SKM-1 treated with dmso at 0.1 percent for 144 hours (cell line): ENCODE measurements at regions not wholly inside any gene's neighbourhood (a gene's known extent, or its start where the extent isn't known, plus 50 kb on each side); places are given as distances from the start of the nearest gene placed in this dataset.
A peak's percentile ranks its signal among the peaks of the same experiment; 100 is the strongest.
"Not testable (repeated sequence)": the region's sequence is repeated elsewhere in the genome, so short reads cannot be mapped to it uniquely, and the experiment has no call there.

Experiments
- DNase-seq: peaks from one replicate; lab custom pipeline; 2025; ENCODE audit not compliant: unreplicated experiment; lab: John Stamatoyannopoulos, UW

GRCh38 chr3:66836363-66837152 lies 161.5 kb upstream of the KBTBD8 start:
- DNase-seq, result no peak

GRCh38 chr3:66838704-66839103 lies 159.4 kb upstream of the KBTBD8 start:
- no peak for DNase-seq

- no peak for DNase-seq
Observed at GRCh38 chr3:66839508-66839907, 158.6 kb upstream of the KBTBD8 start.

GRCh38 chr3:66842761-66843464 lies 155.2 kb upstream of the KBTBD8 start:
- not testable (repeated sequence) for DNase-seq

GRCh38 chr3:66851894-66852613 lies 146.1 kb upstream of the KBTBD8 start:
- no peak for DNase-seq

- no peak for DNase-seq
Observed at GRCh38 chr3:66854601-66855151, 143.4 kb upstream of the KBTBD8 start.

GRCh38 chr3:66856533-66856932 lies 141.6 kb upstream of the KBTBD8 start:
- peak; percentile 16 for DNase-seq

- DNase-seq, result no peak
Observed at GRCh38 chr3:66858656-66859381, 139.3 kb upstream of the KBTBD8 start.

GRCh38 chr3:66860771-66861170 lies 137.3 kb upstream of the KBTBD8 start:
- no peak for DNase-seq

GRCh38 chr3:66863205-66864111 lies 134.6 kb upstream of the KBTBD8 start:
- no peak for DNase-seq

GRCh38 chr3:66884659-66885058 lies 113.4 kb upstream of the KBTBD8 start:
- DNase-seq, result no peak

- no peak for DNase-seq
Observed at GRCh38 chr3:66885326-66886000, 112.6 kb upstream of the KBTBD8 start.

- no peak for DNase-seq
Observed at GRCh38 chr3:66889750-66890494, 108.2 kb upstream of the KBTBD8 start.

GRCh38 chr3:66898155-66898554 lies 100.0 kb upstream of the KBTBD8 start:
- no peak for DNase-seq

GRCh38 chr3:66904336-66904735 lies 93.8 kb upstream of the KBTBD8 start:
- no peak for DNase-seq

- peak; percentile 93 for DNase-seq
Observed at GRCh38 chr3:66904831-66905493, 93.1 kb upstream of the KBTBD8 start.

GRCh38 chr3:66907136-66907535 lies 91.0 kb upstream of the KBTBD8 start:
- DNase-seq, result no peak
